Cardiac muscle cell (in vitro differentiated cells and primary cell): ENCODE measurements at regions not wholly inside any gene's neighbourhood (a gene's known extent, or its start where the extent isn't known, plus 50 kb on each side); places are given as distances from the start of the nearest gene placed in this dataset.

Experiments used
- DNase-seq, 2 donors: peaks; one replicate each; pipeline versions ENCODE4 v3.0.0 to v3.0.0-alpha.2; 2010 to 2017; ENCODE audit warnings: low read depth in 1 of 2, low spot score in 1 of 2
- H3K27ac ChIP-seq: fragments of 200-600 bp; sonication (generic); 2 replicates; pipeline ENCODE4 v1.5.1; 2016
- H3K27me3 ChIP-seq: fragments of 200-600 bp; sonication (generic); 2 replicates; pipeline ENCODE4 v1.6.0; 2016; ENCODE audit warnings: control low read depth
- H3K36me3 ChIP-seq: fragments of 200-600 bp; sonication (generic); 2 replicates; pipeline ENCODE4 v1.5.1; 2016; ENCODE audit warnings: control low read depth
- H3K4me1 ChIP-seq: fragments of 200-600 bp; sonication (generic); 2 replicates; pipeline ENCODE4 v1.8.1; 2017; ENCODE audit warnings: low read depth, mild to moderate bottlenecking, mixed run types
- H3K4me3 ChIP-seq: fragments of 200-600 bp; sonication (generic); 2 replicates; pipeline ENCODE4 v1.5.1; 2016; ENCODE audit warnings: mild to moderate bottlenecking
- H3K9me3 ChIP-seq: fragments of 200-600 bp; sonication (generic); 2 replicates; pipeline ENCODE4 v1.5.1; 2017; ENCODE audit warnings: low read depth, mild to moderate bottlenecking, control low read depth
- CTCF ChIP-seq: IDR thresholded peaks from 2 replicates; pipeline ENCODE4 v1.5.1; 2012; ENCODE audit warnings: low read depth, mild to moderate bottlenecking, low read length

- DNase-seq = no peak
- Histone ChIP-seq H3K4me1 (no peaks in the 10 kb centered on the region), H3K27me3 (no peaks in the 10 kb centered on the region), H3K27ac (no peak overlapping the region), H3K4me3 (no peak overlapping the region), H3K36me3 (no peaks in the 10 kb centered on the region), H3K9me3 (no peaks in the 10 kb centered on the region)
- TF ChIP-seq CTCF = no peak
These were observed 119.2 kb downstream of the RWDD3 start for GRCh38 chr1:95353194-95353593.

GRCh38 chr1:95364546-95364945 is 130.5 kb downstream of the RWDD3 start:
- H3K4me3 ChIP-seq = no peak overlapping the region
- H3K36me3 ChIP-seq = no peaks in the 10 kb centered on the region
- no peak for DNase-seq
- no peak overlapping the region for H3K27ac ChIP-seq
- peaks cover 7% of the 10 kb centered on the region for H3K4me1 ChIP-seq
- no peaks in the 10 kb centered on the region for H3K9me3 ChIP-seq
- H3K27me3 ChIP-seq = no peaks in the 10 kb centered on the region
- TF ChIP-seq CTCF = no peak

- DNase-seq = no peak
- no peaks in the 10 kb centered on the region for H3K9me3 ChIP-seq
- no peaks in the 10 kb centered on the region for H3K27me3 ChIP-seq
- H3K27ac ChIP-seq = no peak overlapping the region
- H3K4me3 ChIP-seq = no peak overlapping the region
- no peaks in the 10 kb centered on the region for H3K36me3 ChIP-seq
- peaks cover under 1% of the 10 kb centered on the region for H3K4me1 ChIP-seq
- no peak for TF ChIP-seq CTCF
These were observed 132.5 kb downstream of the RWDD3 start for GRCh38 chr1:95366498-95366897.

GRCh38 chr1:95368178-95368577 is 134.2 kb downstream of the RWDD3 start:
- Histone ChIP-seq H3K9me3 (no peaks in the 10 kb centered on the region), H3K4me3 (no peak overlapping the region), H3K27ac (no peak overlapping the region), H3K27me3 (no peaks in the 10 kb centered on the region), H3K36me3 (no peaks in the 10 kb centered on the region), H3K4me1 (no peaks in the 10 kb centered on the region)
- no peak for DNase-seq
- no peak for TF ChIP-seq CTCF

- Histone ChIP-seq H3K36me3 (no peaks in the 10 kb centered on the region), H3K27ac (no peak overlapping the region), H3K27me3 (no peaks in the 10 kb centered on the region), H3K4me3 (no peak overlapping the region), H3K4me1 (no peaks in the 10 kb centered on the region), H3K9me3 (no peaks in the 10 kb centered on the region)
- no peak for TF ChIP-seq CTCF
- no peak for DNase-seq
These were observed 136.1 kb downstream of the RWDD3 start for GRCh38 chr1:95369985-95370690.
